H54 (cell line): ENCODE measurements at regions not wholly inside any gene's neighbourhood (a gene's known extent, or its start where the extent isn't known, plus 50 kb on each side); places are given as distances from the start of the nearest gene placed in this dataset.
"Not testable (repeated sequence)": the region's sequence is repeated elsewhere in the genome, so short reads cannot be mapped to it uniquely, and the experiment has no call there.

Experiments used
- DNase-seq: peaks from one replicate; pipeline ENCODE4 v3.0.0; 2011; ENCODE audit warnings: low spot score, mixed read lengths; ENCODE audit not compliant: insufficient read length
- FAIRE-seq: peaks from 3 replicates; lab custom pipeline; 2011; peaks lifted over from hg19 to GRCh38; lab: Jason Lieb, UNC

- not testable (repeated sequence) for FAIRE-seq, DNase-seq
Observed at GRCh38 chr9:62912278-62912677, 1722.4 kb downstream of the SPATA31A7 start.

- FAIRE-seq, DNase-seq: not testable (repeated sequence)
Observed at GRCh38 chr9:62915168-62915567, 1725.3 kb downstream of the SPATA31A7 start.

GRCh38 chr9:62915661-62916060, 1725.8 kb downstream of the SPATA31A7 start:
- peak; percentile 99 for FAIRE-seq
- not testable (repeated sequence) for DNase-seq

- FAIRE-seq, DNase-seq: not testable (repeated sequence)
Observed at GRCh38 chr9:62918648-62919385, 1729.0 kb downstream of the SPATA31A7 start.

- FAIRE-seq, DNase-seq: not testable (repeated sequence)
Observed at GRCh38 chr9:62931484-62931883, 1741.6 kb downstream of the SPATA31A7 start.

- not testable (repeated sequence) for FAIRE-seq, DNase-seq
Observed at GRCh38 chr9:62952840-62953239, 1763.0 kb downstream of the SPATA31A7 start.
